Stomach (tissue), 4 donors: ENCODE measurements at regions not wholly inside any gene's neighbourhood (a gene's known extent, or its start where the extent isn't known, plus 50 kb on each side); places are given as distances from the start of the nearest gene placed in this dataset.

Experiments used
- CTCF ChIP-seq, 7 experiments: fragments of 450-650 bp in 4 of 7; fragments of 200-600 bp in 3 of 7; sonication (generic) in 3 of 7; IDR thresholded peaks; one replicate each; pipeline ENCODE4 v1.5.1; 2016 to 2019; ENCODE audit warnings: antibody characterized with exemption in 7 of 7, control low read depth in 2 of 7, mild to moderate bottlenecking in 1 of 7
- POLR2A ChIP-seq, 4 donors: fragments of 450-650 bp; IDR thresholded peaks; one replicate each; pipeline ENCODE4 v1.6.1; 2016; ENCODE audit warnings: antibody characterized with exemption in 4 of 4, control low read depth in 2 of 4, mild to moderate bottlenecking in 1 of 4, moderate library complexity in 1 of 4

GRCh38 chr5:102031711-102032110 is 264.4 kb downstream of the SLCO4C1 start:
- TF ChIP-seq CTCF (IDR thresholded peaks at IDR 0.05) = no peak
- no peak for TF ChIP-seq POLR2A (IDR thresholded peaks at IDR 0.05)
